ENCODE measurements at regions not wholly inside any gene's neighbourhood (a gene's known extent, or its start where the extent isn't known, plus 50 kb on each side); places are given as distances from the start of the nearest gene placed in this dataset.
"Not testable (repeated sequence)": the region's sequence is repeated elsewhere in the genome, so short reads cannot be mapped to it uniquely, and the experiment has no call there.

- no peak for DNase-seq
Measured at GRCh38 chr4:85018983-85019382, 52.5 kb upstream of the WDFY3 start.

GRCh38 chr4:85019411-85019810 lies 52.9 kb upstream of the WDFY3 start:
- no peak for DNase-seq

- no peak for DNase-seq
Measured at GRCh38 chr4:85024671-85025070, 58.2 kb upstream of the WDFY3 start.

- no peak for DNase-seq
Measured at GRCh38 chr4:85028910-85029309, 62.4 kb upstream of the WDFY3 start.

GRCh38 chr4:85029453-85029852 lies 63.0 kb upstream of the WDFY3 start:
- DNase-seq: no peak

GRCh38 chr4:85030156-85030555 lies 63.7 kb upstream of the WDFY3 start:
- no peak for DNase-seq

- DNase-seq: not testable (repeated sequence)
Measured at GRCh38 chr4:85033838-85034237, 67.3 kb upstream of the WDFY3 start.

GRCh38 chr4:85039526-85039925 lies 73.0 kb upstream of the WDFY3 start:
- no peak for DNase-seq

GRCh38 chr4:85043812-85044496 lies 77.5 kb upstream of the WDFY3 start:
- DNase-seq: peak in 1 of 2 experiments; percentile 28

GRCh38 chr4:85050736-85051135 lies 84.2 kb upstream of the WDFY3 start:
- DNase-seq: peak; percentile 5 to 21

GRCh38 chr4:85051526-85051925 lies 85.0 kb upstream of the WDFY3 start:
- DNase-seq: no peak

- DNase-seq: not testable (repeated sequence)
Measured at GRCh38 chr4:85054925-85055324, 88.4 kb upstream of the WDFY3 start.

GRCh38 chr4:85058551-85058950 lies 92.1 kb upstream of the WDFY3 start:
- DNase-seq: no peak

- DNase-seq: no peak
Measured at GRCh38 chr4:85061974-85062373, 95.5 kb upstream of the WDFY3 start.

- no peak for DNase-seq
Measured at GRCh38 chr4:85062466-85062865, 96.0 kb upstream of the WDFY3 start.

GRCh38 chr4:85067342-85067741 lies 100.9 kb upstream of the WDFY3 start:
- DNase-seq: no peak

GRCh38 chr4:85078016-85078415 lies 111.5 kb upstream of the WDFY3 start:
- DNase-seq: no peak

- DNase-seq: no peak
Measured at GRCh38 chr4:85081196-85081595, 114.7 kb upstream of the WDFY3 start.

GRCh38 chr4:85084371-85085094 lies 118.0 kb upstream of the WDFY3 start:
- peak in 1 of 2 experiments; percentile 66 for DNase-seq

GRCh38 chr4:85086721-85087120 lies 120.2 kb upstream of the WDFY3 start:
- DNase-seq: no peak

- DNase-seq: no peak
Measured at GRCh38 chr4:85092536-85092935, 126.0 kb upstream of the WDFY3 start.

- DNase-seq: no peak
Measured at GRCh38 chr4:85092943-85093342, 126.5 kb upstream of the WDFY3 start.

- no peak for DNase-seq
Measured at GRCh38 chr4:85094735-85095134, 128.2 kb upstream of the WDFY3 start.

- DNase-seq: no peak
Measured at GRCh38 chr4:85102606-85103005, 136.1 kb upstream of the WDFY3 start.

- peak in 1 of 2 experiments; percentile 21 for DNase-seq
Measured at GRCh38 chr4:85106166-85106565, 139.7 kb upstream of the WDFY3 start.
